ENCODE measurements at regions not wholly inside any gene's neighbourhood (a gene's known extent, or its start where the extent isn't known, plus 50 kb on each side); places are given as distances from the start of the nearest gene placed in this dataset.

DNA sequence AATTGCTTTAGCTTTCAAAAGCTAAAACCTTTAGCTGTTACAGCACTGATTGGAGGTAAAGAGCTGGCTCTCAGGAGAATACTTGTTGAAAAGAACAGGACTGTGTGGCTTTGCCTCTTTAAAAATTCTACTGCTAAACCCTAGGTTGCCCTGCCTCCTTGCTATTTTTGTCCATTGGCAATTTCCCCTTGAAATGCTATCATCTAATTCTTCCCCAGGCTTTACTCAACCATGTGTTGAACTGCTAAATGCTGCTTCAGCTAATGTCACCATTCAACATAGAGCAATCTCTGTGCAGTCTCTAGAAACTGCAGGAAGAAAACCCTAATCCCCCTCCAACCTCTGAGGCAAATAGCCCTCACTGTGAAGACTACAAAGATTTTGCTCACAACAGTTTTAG, 203.7 kb upstream of the ARX start:
- DNase-seq (ENCODE audit: low spot score) = no peak

- no peak for DNase-seq (ENCODE audit: low spot score)
Observed at GRCh38 chrX:25213611-25214010, 197.8 kb upstream of the ARX start.

DNA sequence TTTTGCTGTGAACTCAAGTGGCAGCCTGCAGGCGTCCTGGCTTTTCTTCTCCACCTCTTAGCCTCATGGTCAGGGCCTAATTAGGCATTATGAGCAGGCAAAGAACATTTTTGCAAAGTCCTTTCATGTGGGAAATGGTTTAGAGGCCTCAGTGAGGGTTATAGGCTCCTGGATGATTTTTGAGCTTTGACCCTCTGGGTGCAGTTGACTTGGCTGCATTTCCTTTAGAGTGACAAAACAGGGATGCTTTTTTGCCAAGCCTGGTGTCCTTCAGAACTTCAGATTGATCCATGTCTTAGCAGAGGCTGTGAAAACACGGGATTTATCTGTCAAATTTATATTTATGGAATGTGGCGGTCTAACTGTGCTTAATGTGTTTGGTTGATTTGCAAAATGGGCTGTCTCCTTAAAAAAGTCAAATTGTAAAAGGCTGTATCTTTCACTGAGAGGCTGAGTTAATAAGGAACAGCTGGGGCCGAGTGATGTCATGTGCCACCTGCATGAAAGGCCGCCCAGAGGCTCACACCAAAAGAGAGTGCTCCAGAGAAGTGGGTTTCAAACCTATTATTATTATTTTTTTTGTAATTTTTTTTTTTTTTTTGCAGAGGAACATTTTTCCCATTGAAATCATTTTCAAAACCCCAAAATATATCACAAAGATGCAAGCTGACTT, 192.2 kb upstream of the ARX start:
- no peak for DNase-seq (ENCODE audit: low spot score)

DNA sequence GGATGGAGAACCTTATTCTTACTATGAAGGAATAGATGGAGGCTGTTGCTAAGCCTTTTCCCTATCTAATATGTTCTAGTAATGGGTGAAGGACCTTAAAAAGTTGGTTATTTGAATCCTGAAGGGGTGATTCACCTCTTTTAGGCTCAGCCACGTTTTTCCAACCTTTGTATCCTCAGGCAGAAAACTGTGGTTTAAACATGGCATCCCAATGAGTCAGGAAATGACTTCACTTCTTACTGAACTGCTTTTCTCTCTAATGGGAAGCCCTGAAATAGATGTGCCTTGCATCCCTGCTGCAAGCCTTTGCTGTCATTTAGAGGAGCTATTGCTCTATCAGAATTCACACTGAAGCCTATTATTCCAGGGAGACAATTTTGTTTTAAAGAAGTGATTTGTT, 191.0 kb upstream of the ARX start:
- no peak for DNase-seq (ENCODE audit: low spot score)

GRCh38 chrX:25204182-25204581, 188.4 kb upstream of the ARX start:
- no peak for DNase-seq (ENCODE audit: low spot score)

- no peak for DNase-seq (ENCODE audit: low spot score)
Observed at GRCh38 chrX:25202827-25203226, 187.1 kb upstream of the ARX start.

- DNase-seq (ENCODE audit: low spot score) = no peak
Observed at GRCh38 chrX:25198891-25199290, 183.1 kb upstream of the ARX start.

DNA sequence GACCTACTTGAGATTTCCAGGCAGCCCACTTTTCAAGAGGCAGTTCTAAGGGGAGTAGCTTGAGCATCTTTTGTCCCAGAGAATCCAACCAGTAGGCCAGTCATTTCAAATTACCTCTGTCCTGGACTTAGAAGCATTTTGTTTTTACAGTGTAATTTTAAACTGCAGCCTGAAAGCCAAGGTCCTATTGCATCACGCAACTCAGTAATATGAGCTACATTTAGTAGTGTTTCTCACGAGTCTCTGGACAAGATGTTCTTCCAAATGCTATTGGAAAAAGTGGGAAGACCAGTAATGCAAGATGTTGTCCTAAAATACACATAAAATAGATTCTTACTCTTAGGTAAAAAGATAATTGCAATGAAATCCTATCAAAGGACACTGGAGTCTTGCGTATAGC, 182.5 kb upstream of the ARX start:
- no peak for DNase-seq (ENCODE audit: low spot score)

GRCh38 chrX:25196221-25196620, 180.5 kb upstream of the ARX start:
- no peak for DNase-seq (ENCODE audit: low spot score)

- no peak for DNase-seq (ENCODE audit: low spot score)
Observed at GRCh38 chrX:25191403-25191802, 175.6 kb upstream of the ARX start.

- DNase-seq (ENCODE audit: low spot score) = no peak
Observed at GRCh38 chrX:25181775-25182174, 166.0 kb upstream of the ARX start.

DNA sequence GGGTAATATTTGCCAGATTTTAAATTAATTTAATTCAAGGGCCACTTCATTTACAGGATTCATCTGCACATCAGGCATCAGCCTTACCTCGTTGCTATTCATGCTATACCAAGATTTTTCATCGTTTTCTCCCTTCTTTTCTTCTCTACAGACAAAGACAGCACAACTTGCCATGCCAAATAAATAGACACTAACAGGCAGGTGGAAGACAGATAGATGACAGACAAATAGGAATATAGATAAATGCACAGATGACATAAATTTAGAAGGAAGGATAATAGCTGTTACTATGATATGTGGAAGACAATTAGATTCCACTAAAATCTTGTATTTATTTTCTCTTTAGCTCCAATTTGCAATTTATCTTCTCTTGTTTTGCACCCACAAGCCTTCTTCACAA, 164.5 kb upstream of the ARX start:
- no peak for DNase-seq (ENCODE audit: low spot score)

DNA sequence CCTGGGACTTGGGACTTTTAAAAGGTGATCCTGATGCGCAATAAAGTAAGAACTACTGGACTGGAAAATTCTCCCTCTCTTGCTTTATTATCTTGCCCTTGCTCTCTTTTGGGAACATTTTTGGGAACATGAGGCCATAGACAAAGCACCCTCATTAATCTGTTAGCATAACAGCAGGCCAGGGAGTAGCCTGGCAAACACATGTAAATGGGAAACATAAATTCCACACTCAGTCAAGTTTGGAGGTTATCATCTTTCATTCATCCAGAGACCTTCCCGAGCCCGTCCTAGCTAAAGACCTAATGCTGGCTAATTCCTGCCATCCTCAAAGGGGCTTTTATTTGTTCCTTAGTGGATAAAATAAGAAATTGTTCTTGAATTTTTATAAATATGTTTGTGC, 162.8 kb upstream of the ARX start:
- no peak for DNase-seq (ENCODE audit: low spot score)

DNA sequence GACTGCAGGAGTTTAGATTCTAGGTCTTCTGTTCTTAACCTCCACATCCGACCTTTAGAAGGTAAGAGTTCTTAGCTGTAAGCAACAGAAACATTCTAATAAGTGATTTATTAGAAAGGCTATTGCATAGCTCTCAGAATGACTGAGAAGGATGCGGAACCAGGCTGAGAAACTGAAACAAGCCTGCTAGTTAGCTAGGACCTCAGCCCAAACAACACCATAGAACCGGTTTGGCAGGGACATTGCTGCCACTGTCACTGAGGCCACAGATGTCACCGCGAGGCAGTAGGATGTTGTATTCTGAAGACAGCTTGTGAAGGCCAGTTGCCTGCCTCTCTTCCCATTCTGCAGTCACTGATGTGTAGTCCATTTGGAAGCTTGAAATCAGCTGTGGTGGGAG, 160.0 kb upstream of the ARX start:
- DNase-seq (ENCODE audit: low spot score) = no peak

- no peak for DNase-seq (ENCODE audit: low spot score)
Observed at GRCh38 chrX:25175171-25175570, 159.4 kb upstream of the ARX start.

DNA sequence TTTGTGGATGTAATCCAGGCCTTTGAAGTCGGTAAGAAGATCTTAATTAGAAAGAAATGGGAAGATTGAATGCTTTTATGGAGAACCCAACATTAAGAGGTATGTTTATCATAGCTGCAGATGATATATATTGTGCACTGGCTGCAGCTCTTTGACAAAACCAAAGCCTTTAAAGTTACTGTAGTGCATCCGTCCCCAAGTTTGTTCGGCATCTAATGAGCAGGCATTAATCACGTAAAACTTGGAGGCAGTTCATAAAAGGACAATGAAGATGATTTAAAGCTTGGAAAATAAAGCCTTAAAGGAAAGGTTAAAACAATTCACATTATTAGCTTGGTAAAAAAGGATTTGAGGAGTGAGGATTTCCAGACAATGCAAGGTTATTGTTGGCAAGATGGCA, 150.8 kb upstream of the ARX start:
- DNase-seq (ENCODE audit: low spot score) = no peak

DNA sequence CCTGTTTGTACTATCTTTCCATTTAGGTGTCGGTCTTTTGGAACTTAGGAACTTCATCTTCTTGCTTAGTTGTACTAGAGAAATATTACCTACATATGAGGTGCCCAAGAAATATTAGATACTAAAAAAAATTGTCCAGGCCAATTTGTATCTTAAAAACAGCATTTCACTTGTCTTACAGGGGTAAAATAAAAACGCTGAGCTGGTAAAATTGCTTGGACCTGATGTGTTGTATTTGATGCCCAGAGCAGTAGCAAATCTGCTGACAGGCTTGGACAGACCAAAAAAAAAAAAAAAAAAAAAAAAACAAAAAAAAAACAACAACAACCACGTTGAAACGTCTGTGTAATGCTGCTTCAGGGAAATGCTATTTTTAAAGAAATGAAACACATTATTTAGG, 150.4 kb upstream of the ARX start:
- no peak for DNase-seq (ENCODE audit: low spot score)

GRCh38 chrX:25158635-25159034, 142.9 kb upstream of the ARX start:
- DNase-seq (ENCODE audit: low spot score) = no peak

DNA sequence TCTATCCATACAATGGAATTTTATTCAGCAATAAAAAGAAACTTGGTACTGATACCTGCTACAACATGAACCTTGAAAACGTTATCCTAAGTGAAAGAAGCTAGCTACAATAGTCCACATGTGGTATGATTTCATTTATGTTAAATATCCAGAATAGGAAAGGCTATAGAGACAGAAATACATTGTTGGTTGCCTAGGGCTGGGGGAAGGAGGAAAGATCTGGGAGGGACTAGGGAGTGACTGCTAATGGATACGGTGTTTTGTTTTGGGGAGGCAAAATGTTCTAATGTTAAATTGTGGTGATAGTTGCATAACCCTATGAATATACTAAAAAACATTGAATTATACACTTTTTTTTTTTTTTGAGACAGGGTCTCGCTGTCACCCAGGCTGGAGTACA, 141.1 kb upstream of the ARX start:
- DNase-seq (ENCODE audit: low spot score) = no peak

- DNase-seq (ENCODE audit: low spot score) = no peak
Observed at GRCh38 chrX:25156323-25156722, 140.6 kb upstream of the ARX start.

DNA sequence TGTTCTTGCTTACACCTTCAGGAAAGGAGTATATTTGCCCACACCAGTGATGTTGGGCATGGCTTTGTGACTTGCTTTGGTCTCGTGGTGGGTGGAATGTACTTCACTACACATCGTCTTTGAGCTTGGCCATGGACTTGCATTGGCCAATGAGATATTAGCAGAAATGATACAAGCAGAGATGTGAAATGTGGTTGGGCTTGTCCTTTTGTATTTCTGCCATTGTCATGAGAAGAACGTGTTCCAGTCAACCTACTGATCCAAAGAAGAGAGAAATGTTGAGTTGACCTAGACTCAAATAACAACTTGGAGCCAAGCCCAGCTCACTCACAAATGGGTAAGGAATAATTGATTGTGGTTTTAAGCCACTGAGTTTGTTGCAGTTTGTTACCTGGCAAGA, 138.4 kb upstream of the ARX start:
- no peak for DNase-seq (ENCODE audit: low spot score)

DNA sequence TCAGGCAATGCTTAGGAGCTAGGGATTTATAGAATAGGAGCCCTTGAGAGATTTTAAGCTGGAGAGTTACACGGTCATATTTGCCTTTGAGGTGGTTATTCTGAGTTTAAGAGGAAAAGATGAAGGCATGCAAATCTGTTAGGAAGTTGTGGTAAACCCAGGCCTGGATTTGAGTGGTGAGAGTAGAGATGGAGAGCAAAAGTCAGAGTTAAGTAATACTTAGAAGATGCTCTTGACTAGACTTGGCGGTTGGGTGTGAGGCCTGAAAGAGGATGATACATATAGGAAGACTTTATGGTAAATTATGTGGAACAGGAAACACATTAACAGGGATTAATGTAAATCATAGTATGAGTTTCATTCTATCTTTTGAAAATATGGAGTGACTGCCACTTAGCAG, 136.0 kb upstream of the ARX start:
- DNase-seq (ENCODE audit: low spot score) = no peak

DNA sequence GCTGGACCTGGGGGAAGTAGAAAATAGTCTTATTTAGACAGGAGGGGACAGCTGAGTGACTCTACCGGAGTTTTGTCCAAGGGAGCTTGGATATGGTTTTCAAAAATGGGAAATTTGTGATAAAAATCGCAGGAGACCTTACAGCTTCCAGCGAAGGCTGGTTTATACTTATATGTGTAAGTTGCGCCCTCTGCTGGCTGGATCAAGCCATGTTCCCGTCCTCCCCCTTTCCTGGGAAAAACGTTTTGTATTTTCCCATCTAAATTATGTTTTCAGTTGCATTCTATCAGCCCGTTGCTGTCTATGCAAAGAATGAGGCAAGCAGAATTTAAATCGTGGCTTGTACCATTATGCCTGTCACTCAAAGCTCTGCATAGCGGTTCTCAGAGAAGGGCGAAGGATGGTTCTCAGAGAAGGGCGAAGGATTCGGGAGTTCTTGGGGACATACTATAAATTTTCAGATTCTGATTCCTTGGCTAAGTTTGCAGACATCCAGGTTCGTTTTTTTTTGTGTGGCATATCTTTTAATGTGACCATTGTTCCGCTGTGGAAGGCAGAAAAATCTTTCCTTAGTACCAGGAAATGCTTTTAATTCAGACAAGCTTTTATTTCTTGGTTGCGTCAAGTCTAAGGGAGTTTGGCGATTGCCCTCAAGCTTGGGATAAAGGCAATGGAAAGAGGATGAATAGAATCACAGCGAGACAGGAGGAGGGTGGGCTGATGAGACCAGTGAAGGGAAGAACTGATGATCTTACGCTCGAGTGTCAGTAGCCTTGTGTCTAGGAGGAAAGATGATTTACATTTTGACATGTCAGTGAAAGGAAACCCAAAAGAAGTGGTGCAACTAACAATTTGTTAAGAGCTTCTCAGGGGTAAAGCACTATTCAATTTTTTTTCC, 128.5 kb upstream of the ARX start:
- DNase-seq (ENCODE audit: low spot score) = peak; percentile 64

DNA sequence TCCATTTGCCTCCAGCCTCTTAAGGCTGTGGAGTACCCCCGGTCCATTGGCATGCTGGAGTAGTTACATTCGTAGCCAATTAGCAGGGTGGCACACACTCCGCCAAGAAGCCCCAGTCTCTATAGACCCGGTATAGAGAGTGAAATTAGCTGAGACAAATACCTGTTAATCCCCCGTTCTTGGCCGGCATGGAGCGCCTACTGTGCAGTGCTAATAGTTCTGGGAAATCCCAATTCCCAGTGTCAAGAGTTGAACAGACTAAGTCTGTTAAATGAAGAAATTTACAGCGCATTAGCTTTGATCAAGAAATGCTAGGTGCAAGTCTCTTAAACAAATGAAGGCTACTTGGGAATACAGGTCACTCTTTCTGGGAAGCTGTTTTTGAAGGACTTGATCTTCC, 127.8 kb upstream of the ARX start:
- DNase-seq (ENCODE audit: low spot score) = no peak
